ENCODE measurements at regions not wholly inside any gene's neighbourhood (a gene's known extent, or its start where the extent isn't known, plus 50 kb on each side); places are given as distances from the start of the nearest gene placed in this dataset.

DNA sequence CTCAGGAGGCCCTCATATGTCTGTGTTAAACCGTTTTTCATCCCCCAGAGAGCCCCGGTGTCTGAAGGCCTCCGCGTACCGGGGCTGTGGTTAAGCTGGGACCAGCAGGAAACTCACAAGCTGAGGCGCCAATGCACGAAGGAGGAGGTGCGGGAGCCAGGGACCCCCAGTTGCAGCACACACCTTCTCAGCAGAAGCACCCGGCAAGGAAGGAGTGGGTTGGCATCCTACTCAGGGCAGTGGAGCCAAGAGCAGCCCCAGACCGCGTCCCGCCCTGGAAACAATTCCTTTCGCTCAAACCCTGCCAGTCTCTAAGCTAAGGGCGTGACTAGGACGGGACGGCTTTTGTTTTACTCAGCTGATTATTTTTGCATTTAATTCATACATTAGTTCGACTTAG lies 726.9 kb downstream of the BRD1 start:
- intact Hi-C loops (cut with DNase I) = no loop called here
- Histone ChIP-seq H3K9me3 (no peaks in the 10 kb centered on the region), H3K4me1 (no peaks in the 10 kb centered on the region), H3K4me3 (no peak overlapping the region), H3K36me3 (ENCODE audit: insufficient read depth in 1 of 2, low read depth in 1 of 2) (no peaks in the 10 kb centered on the region), H3K27me3 (ENCODE audit: insufficient read depth in 3 of 3, low read length in 2 of 3) (peaks cover 0 to 34% (median 2%) of the 10 kb centered on the region in 3 donors), H3K27ac (no peak overlapping the region)
- TF ChIP-seq, protein P1, sequence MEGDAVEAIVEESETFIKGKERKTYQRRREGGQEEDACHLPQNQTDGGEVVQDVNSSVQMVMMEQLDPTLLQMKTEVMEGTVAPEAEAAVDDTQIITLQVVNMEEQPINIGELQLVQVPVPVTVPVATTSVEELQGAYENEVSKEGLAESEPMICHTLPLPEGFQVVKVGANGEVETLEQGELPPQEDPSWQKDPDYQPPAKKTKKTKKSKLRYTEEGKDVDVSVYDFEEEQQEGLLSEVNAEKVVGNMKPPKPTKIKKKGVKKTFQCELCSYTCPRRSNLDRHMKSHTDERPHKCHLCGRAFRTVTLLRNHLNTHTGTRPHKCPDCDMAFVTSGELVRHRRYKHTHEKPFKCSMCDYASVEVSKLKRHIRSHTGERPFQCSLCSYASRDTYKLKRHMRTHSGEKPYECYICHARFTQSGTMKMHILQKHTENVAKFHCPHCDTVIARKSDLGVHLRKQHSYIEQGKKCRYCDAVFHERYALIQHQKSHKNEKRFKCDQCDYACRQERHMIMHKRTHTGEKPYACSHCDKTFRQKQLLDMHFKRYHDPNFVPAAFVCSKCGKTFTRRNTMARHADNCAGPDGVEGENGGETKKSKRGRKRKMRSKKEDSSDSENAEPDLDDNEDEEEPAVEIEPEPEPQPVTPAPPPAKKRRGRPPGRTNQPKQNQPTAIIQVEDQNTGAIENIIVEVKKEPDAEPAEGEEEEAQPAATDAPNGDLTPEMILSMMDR (IDR thresholded peaks at IDR 0.05) = no peak
- WGBS, 3 donors = 29 to 36% (median 32%) methylated on average over 17 of the region's 17 CpGs
- ATAC-seq (no peak), DNase-seq (no peak)

DNA sequence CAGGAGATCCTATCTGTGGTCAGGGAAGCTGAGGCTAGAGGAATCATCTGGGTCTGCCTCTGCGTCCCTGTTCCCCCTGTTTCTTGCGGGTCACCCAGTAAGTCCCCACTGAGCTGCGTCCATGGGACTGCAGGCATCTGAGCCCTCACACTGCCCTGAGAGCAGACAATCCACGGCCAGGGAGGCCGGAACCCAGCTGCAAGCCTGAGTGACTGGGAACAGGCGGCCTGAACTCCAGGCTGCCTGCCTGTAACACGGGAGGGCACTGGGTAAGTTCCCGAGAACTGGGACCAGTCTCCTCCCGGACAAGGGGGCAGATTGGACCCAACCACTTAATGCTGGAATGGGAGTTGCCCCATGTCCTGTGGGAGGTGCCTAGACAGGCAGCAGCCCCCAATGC lies 727.4 kb downstream of the BRD1 start:
- no peak for DNase-seq
- H3K9me3 ChIP-seq = no peaks in the 10 kb centered on the region
- no peak overlapping the region for H3K27ac ChIP-seq
- no peak overlapping the region for H3K4me3 ChIP-seq
- H3K27me3 ChIP-seq (ENCODE audit: insufficient read depth in 3 of 3, low read length in 2 of 3) = peaks cover 0 to 34% (median 2%) of the 10 kb centered on the region in 3 donors
- intact Hi-C loops (cut with DNase I) = no loop called here
- TF ChIP-seq, protein P1 (IDR thresholded peaks at IDR 0.05) = no peak
- H3K36me3 ChIP-seq (ENCODE audit: insufficient read depth in 1 of 2, low read depth in 1 of 2) = no peaks in the 10 kb centered on the region
- no peaks in the 10 kb centered on the region for H3K4me1 ChIP-seq
- 32 to 48% (median 36%) methylated on average over 8 to 9 of the region's 9 CpGs for WGBS, 3 donors
- ATAC-seq = no peak

DNA sequence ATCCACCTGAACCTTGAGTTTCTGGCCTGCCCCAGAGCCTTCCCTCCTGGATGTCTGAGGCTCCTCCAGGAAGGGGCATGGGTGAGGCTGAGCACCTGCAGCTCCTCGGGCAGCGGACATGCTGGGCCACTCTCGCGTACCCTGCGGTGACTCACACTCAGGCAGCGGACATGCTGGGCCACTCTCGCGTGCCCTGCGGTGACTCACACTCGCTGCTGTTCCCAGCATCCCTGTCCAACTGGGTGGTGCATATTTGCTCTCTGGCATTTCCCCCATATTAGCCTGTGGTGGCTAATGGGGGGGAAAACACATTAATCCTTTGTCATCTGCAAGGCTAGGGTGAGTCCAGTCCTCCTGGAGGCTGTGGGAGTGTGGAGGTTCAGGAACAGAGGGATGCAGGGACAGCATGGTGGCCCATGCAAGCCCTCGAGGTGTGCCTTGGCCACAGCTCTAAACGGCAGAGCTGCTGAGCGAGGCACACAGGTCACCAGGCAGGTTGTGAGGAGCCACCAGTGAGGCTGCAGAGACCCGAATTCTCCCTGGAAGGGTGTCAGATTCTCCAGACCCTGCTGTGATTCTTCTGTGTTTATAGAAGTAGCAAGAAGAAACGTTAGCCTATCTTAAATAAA lies 728.1 kb downstream of the BRD1 start:
- peaks cover 0 to 34% (median 2%) of the 10 kb centered on the region in 3 donors for H3K27me3 ChIP-seq (ENCODE audit: insufficient read depth in 3 of 3, low read length in 2 of 3)
- H3K27ac ChIP-seq = no peak overlapping the region

DNA sequence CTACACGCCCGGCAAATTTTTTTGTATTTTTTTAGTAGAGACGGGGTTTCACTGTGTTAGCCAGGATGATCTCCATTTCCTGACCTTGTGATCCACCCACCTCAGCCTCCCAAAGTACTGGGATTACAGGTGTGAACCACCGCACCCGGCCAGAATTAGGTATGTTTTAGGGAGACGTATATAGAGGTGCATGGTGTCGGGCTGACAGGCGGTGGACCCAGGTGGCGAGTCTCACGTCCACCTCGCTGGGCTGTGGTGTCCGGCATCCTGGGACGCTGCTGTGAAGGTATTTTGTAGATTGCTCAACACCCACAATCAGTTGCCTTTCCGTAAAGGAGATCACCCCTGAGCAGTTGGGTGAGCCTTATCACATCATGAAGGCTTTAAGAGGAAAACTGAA lies 728.6 kb downstream of the BRD1 start:
- WGBS, 3 donors = 91 to 94% (median 92%) methylated on average over 14 of the region's 14 CpGs
- TF ChIP-seq, protein P1 (IDR thresholded peaks at IDR 0.05) = no peak
- ATAC-seq (no peak), DNase-seq (no peak)
- Histone ChIP-seq H3K9me3 (no peaks in the 10 kb centered on the region), H3K36me3 (ENCODE audit: insufficient read depth in 1 of 2, low read depth in 1 of 2) (no peaks in the 10 kb centered on the region), H3K4me3 (no peak overlapping the region), H3K4me1 (no peaks in the 10 kb centered on the region), H3K27me3 (ENCODE audit: insufficient read depth in 3 of 3, low read length in 2 of 3) (peaks cover 0 to 34% (median 2%) of the 10 kb centered on the region in 3 donors), H3K27ac (no peak overlapping the region)
- intact Hi-C loops (cut with DNase I) = loop anchor here in 1 of 2 donors (10.0 kb wide), 1 partner anchor 56 kb away; no protein-coding TSS in a partner anchor

More for the DNA sequence above, 728.1 kb downstream of the BRD1 start:
- 35 to 53% (median 46%) methylated on average over 15 of the region's 15 CpGs for WGBS, 3 donors
- Histone ChIP-seq H3K36me3 (ENCODE audit: insufficient read depth in 1 of 2, low read depth in 1 of 2) (no peaks in the 10 kb centered on the region), H3K4me1 (no peaks in the 10 kb centered on the region), H3K4me3 (no peak overlapping the region), H3K9me3 (no peaks in the 10 kb centered on the region)
- DNase-seq (peak; percentile 14 to 21), ATAC-seq (no peak)
- intact Hi-C loops (cut with DNase I) = loop anchor here in 1 of 2 donors (10.0 kb wide), 1 partner anchor 55 kb away; no protein-coding TSS in a partner anchor
- TF ChIP-seq, protein P1 (IDR thresholded peaks at IDR 0.05) = no peak

Data from psoas muscle (tissue), 7 donors.